ENCODE measurements at regions not wholly inside any gene's neighbourhood (a gene's known extent, or its start where the extent isn't known, plus 50 kb on each side); places are given as distances from the start of the nearest gene placed in this dataset.

GRCh38 chr13:74227476-74228158, 93.4 kb upstream of the KLF12 start:
- peak; percentile 54 for ATAC-seq
- intact Hi-C loops (cut with DNase I, micrococcal nuclease) = no loop called here

GRCh38 chr13:74226791-74227475, 92.7 kb upstream of the KLF12 start:
- intact Hi-C loops (cut with DNase I, micrococcal nuclease) = no loop called here
- ATAC-seq = no peak
- no peak for DNase-seq

More at GRCh38 chr13:74227476-74228158, 93.4 kb upstream of the KLF12 start:
- DNase-seq = no peak

- no peak for DNase-seq
- intact Hi-C loops (cut with DNase I, micrococcal nuclease) = no loop called here
- peak; percentile 99 for ATAC-seq
Measured at GRCh38 chr13:74221752-74222151, 87.5 kb upstream of the KLF12 start.

GRCh38 chr13:74219566-74219965, 85.4 kb upstream of the KLF12 start:
- ATAC-seq (no peak), DNase-seq (no peak)
- intact Hi-C loops (cut with DNase I, micrococcal nuclease) = no loop called here

GRCh38 chr13:74218291-74218690, 84.1 kb upstream of the KLF12 start:
- no peak for DNase-seq
- ATAC-seq = no peak
- intact Hi-C loops (cut with DNase I, micrococcal nuclease) = no loop called here

- intact Hi-C loops (cut with DNase I, micrococcal nuclease) = no loop called here
- no peak for DNase-seq
- no peak for ATAC-seq
Measured at GRCh38 chr13:74217811-74218210, 83.6 kb upstream of the KLF12 start.

- DNase-seq (no peak), ATAC-seq (no peak)
- intact Hi-C loops (cut with DNase I, micrococcal nuclease) = no loop called here
Measured at GRCh38 chr13:74215420-74215819, 81.2 kb upstream of the KLF12 start.

GRCh38 chr13:74214321-74214720, 80.1 kb upstream of the KLF12 start:
- ATAC-seq = no peak
- DNase-seq = no peak

GRCh38 chr13:74210693-74211393, 76.6 kb upstream of the KLF12 start:
- intact Hi-C loops (cut with DNase I, micrococcal nuclease) = no loop called here
- ATAC-seq = no peak
- no peak for DNase-seq

More at GRCh38 chr13:74214321-74214720, 80.1 kb upstream of the KLF12 start:
- intact Hi-C loops (cut with DNase I, micrococcal nuclease) = no loop called here

- DNase-seq = no peak
- ATAC-seq = no peak
- intact Hi-C loops (cut with DNase I, micrococcal nuclease) = no loop called here
Measured at GRCh38 chr13:74206855-74207254, 72.7 kb upstream of the KLF12 start.

- DNase-seq (no peak), ATAC-seq (no peak)
- intact Hi-C loops (cut with DNase I, micrococcal nuclease) = no loop called here
Measured at GRCh38 chr13:74206061-74206561, 71.9 kb upstream of the KLF12 start.

GRCh38 chr13:74205313-74205690, 71.1 kb upstream of the KLF12 start:
- intact Hi-C loops (cut with DNase I, micrococcal nuclease) = no loop called here

GRCh38 chr13:74204602-74205312, 70.6 kb upstream of the KLF12 start:
- no peak for ATAC-seq
- DNase-seq = no peak
- intact Hi-C loops (cut with DNase I, micrococcal nuclease) = no loop called here

More at GRCh38 chr13:74205313-74205690, 71.1 kb upstream of the KLF12 start:
- ATAC-seq (no peak), DNase-seq (no peak)

GRCh38 chr13:74203576-74203975, 69.4 kb upstream of the KLF12 start:
- intact Hi-C loops (cut with DNase I, micrococcal nuclease) = no loop called here
- no peak for ATAC-seq
- no peak for DNase-seq

GRCh38 chr13:74202129-74202813, 68.1 kb upstream of the KLF12 start:
- DNase-seq = no peak
- no peak for ATAC-seq

GRCh38 chr13:74201530-74201929, 67.3 kb upstream of the KLF12 start:
- no peak for ATAC-seq
- intact Hi-C loops (cut with DNase I, micrococcal nuclease) = no loop called here

More at GRCh38 chr13:74202129-74202813, 68.1 kb upstream of the KLF12 start:
- intact Hi-C loops (cut with DNase I, micrococcal nuclease) = no loop called here

GRCh38 chr13:74200081-74200480, 65.9 kb upstream of the KLF12 start:
- intact Hi-C loops (cut with DNase I, micrococcal nuclease) = no loop called here
- no peak for DNase-seq
- ATAC-seq = no peak

More at GRCh38 chr13:74201530-74201929, 67.3 kb upstream of the KLF12 start:
- no peak for DNase-seq

- intact Hi-C loops (cut with DNase I, micrococcal nuclease) = no loop called here
- DNase-seq (no peak), ATAC-seq (no peak)
Measured at GRCh38 chr13:74197677-74198429, 63.6 kb upstream of the KLF12 start.
